NT2/D1 (cell line): ENCODE measurements at regions not wholly inside any gene's neighbourhood (a gene's known extent, or its start where the extent isn't known, plus 50 kb on each side); places are given as distances from the start of the nearest gene placed in this dataset.

Experiments
- DNase-seq: peaks from one replicate; pipeline ENCODE4 v3.0.0-alpha.2; 2011; ENCODE audit warnings: low read depth, low spot score
- H3K27me3 ChIP-seq: 2 replicates; pipeline ENCODE4 v1.6.0; 2011; ENCODE audit warnings: mild to moderate bottlenecking; ENCODE audit not compliant: insufficient read length, insufficient read depth
- H3K36me3 ChIP-seq: 2 replicates; pipeline ENCODE4 v1.6.1; 2011; ENCODE audit warnings: mild to moderate bottlenecking, low read length, mixed read lengths; ENCODE audit not compliant: insufficient read depth, insufficient read length
- H3K4me1 ChIP-seq: 2 replicates; pipeline ENCODE4 v1.5.1; 2011; ENCODE audit not compliant: insufficient read depth, insufficient read length
- H3K4me3 ChIP-seq: 2 replicates; pipeline ENCODE4 v1.5.1; 2011; ENCODE audit warnings: low read depth; ENCODE audit not compliant: insufficient read length
- H3K9ac ChIP-seq: 2 replicates; pipeline ENCODE4 v1.6.0; 2011; ENCODE audit warnings: low read depth; ENCODE audit not compliant: insufficient read length
- H3K9me3 ChIP-seq: 2 replicates; pipeline ENCODE4 v1.5.1; 2011; ENCODE audit warnings: mild to moderate bottlenecking, low read length; ENCODE audit not compliant: insufficient read depth
- SUZ12 ChIP-seq: IDR thresholded peaks from 2 replicates; pipeline ENCODE4 v1.6.1; 2011; ENCODE audit not compliant: insufficient read length, insufficient read depth; ENCODE audit errors: extremely low read depth
- YY1 ChIP-seq: IDR thresholded peaks from 2 replicates; pipeline ENCODE4 v1.6.1; 2011; ENCODE audit not compliant: insufficient read length, insufficient read depth
- ZNF274 ChIP-seq: IDR thresholded peaks from 2 replicates; pipeline ENCODE4 v1.6.1; 2011; ENCODE audit warnings: mild to moderate bottlenecking, low read depth, low read length

DNA sequence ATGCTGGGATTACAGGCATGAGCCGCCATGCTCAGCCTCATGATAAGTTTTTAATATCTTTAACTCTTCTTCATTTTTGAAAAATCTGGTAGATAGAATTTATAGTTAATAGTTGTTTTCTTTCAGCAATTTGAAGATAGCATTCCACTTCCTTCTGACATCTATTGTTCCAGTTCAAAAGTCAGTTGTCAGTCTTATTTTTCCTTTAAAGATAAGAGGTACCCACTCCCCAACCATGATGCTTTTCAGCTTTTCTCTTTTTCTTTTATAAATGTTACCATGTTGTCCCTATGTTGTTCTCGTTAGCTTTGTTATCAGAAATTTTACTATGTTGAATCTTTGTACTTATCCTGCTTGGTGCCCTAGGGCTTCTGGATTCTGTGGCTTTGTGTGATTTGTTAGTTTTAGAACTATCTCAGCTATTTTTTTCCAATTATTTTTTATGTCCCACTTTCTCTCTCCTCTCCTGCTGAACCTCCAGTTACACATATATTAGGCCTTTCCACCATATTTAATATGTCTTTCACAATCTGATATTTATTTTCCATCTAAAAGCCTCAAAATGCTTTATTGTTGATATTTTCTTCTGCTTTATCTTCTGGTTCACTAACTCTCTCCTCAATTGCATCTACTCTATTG lies 181.6 kb upstream of the FOXN3 start:
- Histone ChIP-seq H3K27me3 (no peaks in the 10 kb centered on the region), H3K4me1 (no peaks in the 10 kb centered on the region), H3K36me3 (no peaks in the 10 kb centered on the region), H3K9me3 (peaks cover 35% of the 10 kb centered on the region), H3K9ac (no peak overlapping the region), H3K4me3 (no peak overlapping the region)
- no peak for DNase-seq
- TF ChIP-seq YY1 (no peak), ZNF274 (no peak), SUZ12 (no peak)

DNA sequence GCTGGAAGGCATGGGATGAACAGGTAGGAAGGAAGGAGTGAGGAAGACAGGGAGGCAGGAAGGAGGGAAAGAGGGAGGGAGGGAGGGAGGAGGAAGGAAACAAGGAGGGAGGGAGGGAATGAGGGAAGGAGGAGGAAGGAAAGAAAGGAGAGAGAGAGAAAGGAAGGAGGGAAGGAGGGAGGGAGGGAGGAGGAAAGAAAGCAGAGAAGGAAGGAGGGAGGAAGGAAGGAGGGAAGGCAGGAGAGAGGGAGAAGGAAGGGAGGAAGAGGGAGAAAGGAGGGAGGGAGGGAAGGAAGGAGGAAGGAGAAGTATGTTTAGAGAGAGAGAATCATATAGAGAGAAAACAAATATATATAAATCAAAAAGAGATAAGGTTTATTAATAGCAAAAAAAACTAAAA lies 175.9 kb upstream of the FOXN3 start:
- no peaks in the 10 kb centered on the region for H3K27me3 ChIP-seq
- H3K9ac ChIP-seq: no peak overlapping the region
- H3K4me3 ChIP-seq: no peak overlapping the region
- TF ChIP-seq YY1 (no peak), SUZ12 (no peak), ZNF274 (no peak)
- H3K36me3 ChIP-seq: no peaks in the 10 kb centered on the region
- H3K4me1 ChIP-seq: no peaks in the 10 kb centered on the region
- peaks cover 8% of the 10 kb centered on the region for H3K9me3 ChIP-seq
- no peak for DNase-seq

DNA sequence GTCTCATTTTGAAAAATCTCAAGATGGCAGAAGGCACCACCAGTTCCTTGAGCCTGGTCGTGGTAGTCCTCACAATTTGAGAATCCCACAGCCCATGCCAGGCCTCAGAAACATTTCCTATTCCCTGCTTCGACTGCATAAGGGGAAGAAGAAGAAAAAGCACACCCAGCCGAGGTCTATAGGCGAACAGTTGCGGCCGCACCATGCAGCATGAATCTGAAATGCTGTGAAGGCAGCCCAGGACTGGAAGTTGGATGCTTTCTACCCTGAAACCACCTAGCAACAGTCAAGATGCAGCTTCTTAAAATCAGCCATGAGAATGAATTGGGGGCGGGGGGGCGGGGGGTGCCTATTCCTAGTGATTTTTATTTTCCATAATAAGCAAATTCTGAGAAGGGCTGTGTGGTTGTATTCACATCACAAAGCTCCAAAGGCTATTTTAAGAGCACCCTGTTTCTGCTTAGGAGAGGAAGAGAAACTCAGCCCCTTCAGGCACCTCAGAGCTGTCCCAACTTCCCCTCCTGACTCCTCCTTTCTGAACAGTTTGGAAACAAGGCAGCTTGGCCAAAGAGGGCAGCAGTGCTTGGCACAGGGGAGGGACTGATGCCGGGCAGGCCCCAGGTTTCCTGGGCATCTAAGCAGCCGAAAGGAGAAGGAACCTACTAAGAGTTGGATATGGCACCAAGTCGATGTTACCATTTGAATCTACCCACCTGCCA lies 172.5 kb upstream of the FOXN3 start:
- no peak overlapping the region for H3K4me3 ChIP-seq
- no peaks in the 10 kb centered on the region; the same call in 1 of the 2 replicates for H3K9me3 ChIP-seq
- no peaks in the 10 kb centered on the region for H3K27me3 ChIP-seq
- H3K36me3 ChIP-seq: no peaks in the 10 kb centered on the region
- H3K4me1 ChIP-seq: no peaks in the 10 kb centered on the region
- no peak overlapping the region for H3K9ac ChIP-seq
- DNase-seq: no peak
- TF ChIP-seq YY1 (no peak), ZNF274 (no peak), SUZ12 (no peak)

DNA sequence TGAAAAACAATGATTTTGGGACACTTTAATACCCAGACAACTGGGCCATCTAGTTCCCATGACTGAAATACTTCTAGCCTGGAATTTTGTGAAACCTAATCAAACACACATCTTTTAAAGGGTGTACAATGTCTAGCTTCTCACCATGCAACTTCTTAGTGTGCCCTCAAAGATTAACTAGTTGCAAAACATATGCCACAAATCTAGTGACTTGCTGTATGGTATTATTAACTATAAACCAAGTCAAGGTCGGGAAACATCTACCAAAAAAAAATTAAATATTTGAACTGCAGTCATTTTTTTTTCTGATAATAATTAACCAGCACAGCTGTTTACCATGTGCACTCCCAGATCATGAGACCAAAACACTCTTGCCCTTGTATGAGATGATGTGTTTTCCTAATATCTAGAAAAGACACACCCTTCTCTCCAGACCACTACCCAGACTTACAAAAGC lies 171.8 kb upstream of the FOXN3 start:
- TF ChIP-seq YY1: no peak
- TF ChIP-seq SUZ12: no peak
- no peak for TF ChIP-seq ZNF274
- H3K4me1 ChIP-seq: no peaks in the 10 kb centered on the region
- H3K27me3 ChIP-seq: no peaks in the 10 kb centered on the region
- no peak overlapping the region for H3K4me3 ChIP-seq
- no peak overlapping the region for H3K9ac ChIP-seq
- DNase-seq: no peak
- H3K9me3 ChIP-seq: no peaks in the 10 kb centered on the region
- no peaks in the 10 kb centered on the region for H3K36me3 ChIP-seq

DNA sequence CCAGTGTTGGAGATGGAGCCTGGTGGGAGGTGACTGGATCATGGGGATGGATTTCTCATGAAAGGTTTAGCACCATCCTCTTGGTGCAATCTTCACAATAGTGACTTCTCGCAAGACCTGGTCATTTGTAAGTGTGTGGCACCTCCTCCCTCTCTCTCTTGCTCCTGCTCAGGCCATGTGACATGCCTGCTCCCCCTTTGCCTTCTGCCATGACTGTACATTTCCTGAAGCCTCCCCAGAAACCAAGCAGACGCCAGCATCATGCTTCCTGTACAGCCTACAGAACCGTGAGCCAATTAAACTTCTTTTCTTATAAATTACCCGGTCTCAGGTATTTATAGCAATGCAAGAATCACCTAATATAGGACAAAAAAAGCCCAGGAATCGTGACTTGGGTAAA lies 171.0 kb upstream of the FOXN3 start:
- Histone ChIP-seq H3K27me3 (no peaks in the 10 kb centered on the region), H3K4me1 (no peaks in the 10 kb centered on the region), H3K36me3 (no peaks in the 10 kb centered on the region), H3K4me3 (no peak overlapping the region), H3K9me3 (no peaks in the 10 kb centered on the region), H3K9ac (no peak overlapping the region)
- TF ChIP-seq YY1: no peak
- no peak for TF ChIP-seq ZNF274
- no peak for TF ChIP-seq SUZ12
- no peak for DNase-seq

DNA sequence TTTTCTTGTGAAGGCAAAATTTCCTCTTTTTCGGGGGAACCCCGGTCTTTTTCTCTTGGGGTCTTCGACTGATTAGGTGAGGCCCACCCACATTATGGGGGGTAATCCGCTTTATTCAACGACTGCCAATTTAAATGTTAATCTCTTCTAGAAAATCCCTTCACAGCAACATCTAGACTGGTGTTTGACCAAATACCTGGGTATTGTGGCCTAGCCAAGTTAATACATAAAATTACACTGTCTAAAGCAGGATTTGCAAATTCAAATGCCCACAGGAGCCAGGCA lies 170.0 kb upstream of the FOXN3 start:
- no peaks in the 10 kb centered on the region for H3K4me1 ChIP-seq
- H3K9me3 ChIP-seq: no peaks in the 10 kb centered on the region
- H3K27me3 ChIP-seq: no peaks in the 10 kb centered on the region
- no peak for TF ChIP-seq ZNF274
- no peak for TF ChIP-seq YY1
- TF ChIP-seq SUZ12: no peak
- no peaks in the 10 kb centered on the region for H3K36me3 ChIP-seq
- DNase-seq: no peak
- H3K4me3 ChIP-seq: no peak overlapping the region
- H3K9ac ChIP-seq: no peak overlapping the region

DNA sequence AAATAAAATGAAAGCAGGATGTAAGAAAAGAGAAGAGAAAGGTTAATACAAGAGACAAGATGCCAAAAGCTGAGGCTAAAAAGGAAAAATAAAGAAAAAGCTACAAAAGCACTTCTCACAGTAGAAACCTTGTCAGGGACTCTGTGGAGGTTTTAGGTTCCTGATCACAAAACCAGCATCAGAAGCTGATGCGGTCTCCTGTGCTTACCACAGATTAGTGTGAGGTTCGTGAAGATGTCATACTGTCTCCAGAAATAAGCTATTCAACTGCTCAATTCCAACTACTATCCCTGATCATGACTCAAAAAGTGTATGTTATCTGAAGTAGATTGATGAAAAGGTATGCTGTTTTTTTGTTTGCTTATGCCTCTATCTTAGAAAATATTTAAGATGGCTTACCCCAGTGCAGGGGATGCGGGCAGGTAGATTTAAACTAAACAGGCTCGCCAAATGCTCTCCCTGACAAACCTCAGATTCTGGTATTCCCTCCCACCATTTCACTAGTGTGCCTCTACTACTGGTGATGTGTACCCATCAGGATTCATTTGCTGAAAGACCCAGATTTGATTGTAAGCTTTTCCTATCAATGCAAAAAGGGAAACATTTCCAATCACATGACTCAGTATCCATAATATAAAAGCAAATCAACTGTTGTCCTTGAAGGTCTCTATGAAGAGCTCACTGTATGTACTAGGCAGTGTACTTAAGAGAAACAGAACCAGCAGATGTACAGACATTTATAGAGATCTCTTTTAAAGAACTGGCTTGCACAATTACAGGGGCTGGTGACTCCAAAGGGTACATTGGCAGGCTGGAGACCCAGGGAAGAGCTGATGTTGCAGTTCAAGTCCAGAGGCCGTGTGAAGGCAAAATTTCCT lies 169.5 kb upstream of the FOXN3 start:
- no peaks in the 10 kb centered on the region for H3K27me3 ChIP-seq
- no peak for DNase-seq
- H3K36me3 ChIP-seq: no peaks in the 10 kb centered on the region
- no peaks in the 10 kb centered on the region for H3K4me1 ChIP-seq
- H3K4me3 ChIP-seq: no peak overlapping the region
- no peak overlapping the region for H3K9ac ChIP-seq
- TF ChIP-seq YY1 (no peak), ZNF274 (no peak), SUZ12 (no peak)
- H3K9me3 ChIP-seq: no peaks in the 10 kb centered on the region
